ENCODE measurements at regions not wholly inside any gene's neighbourhood (a gene's known extent, or its start where the extent isn't known, plus 50 kb on each side); places are given as distances from the start of the nearest gene placed in this dataset.

- no peak overlapping the region for H3K4me2 ChIP-seq (ENCODE audit: low read length)
- no peaks in the 10 kb centered on the region for H3K9me2 ChIP-seq (ENCODE audit: low read depth, low read length)
Measured at GRCh38 chr13:85076343-85076742, 722.9 kb downstream of the SLITRK6 start.

GRCh38 chr13:85074543-85075313, 724.5 kb downstream of the SLITRK6 start:
- Histone ChIP-seq H2AFZ (ENCODE audit: low read length) (no peak overlapping the region), H3K9ac (ENCODE audit: low read length) (no peak overlapping the region), H3K4me2 (ENCODE audit: low read length) (no peak overlapping the region), H3K9me3 (ENCODE audit: low read length) (no peaks in the 10 kb centered on the region), H3K4me3 (ENCODE audit: low read depth, low read length, poor library complexity, severe bottlenecking) (no peak overlapping the region), H3K4me1 (ENCODE audit: insufficient read depth, low read length, severe bottlenecking) (no peaks in the 10 kb centered on the region), H3K36me3 (ENCODE audit: insufficient read depth, low read length) (no peaks in the 10 kb centered on the region), H3K79me2 (ENCODE audit: insufficient read depth, low read length) (no peaks in the 10 kb centered on the region), H3K27ac (ENCODE audit: low read depth, low read length, poor library complexity, severe bottlenecking) (no peak overlapping the region), H3F3A (ENCODE audit: insufficient read depth, low read length) (no peaks in the 10 kb centered on the region), H4K20me1 (ENCODE audit: insufficient read depth, low read length) (no peaks in the 10 kb centered on the region), H3K9me2 (ENCODE audit: low read depth, low read length) (no peaks in the 10 kb centered on the region), H3K27me3 (ENCODE audit: insufficient read depth, low read length) (no peaks in the 10 kb centered on the region)
- TF ChIP-seq CTCF (IDR thresholded peaks at IDR 0.05; ENCODE audit: low read length) (no peak), EZH2 (IDR thresholded peaks at IDR 0.05; ENCODE audit: borderline replicate concordance, low read length) (no peak)

More at GRCh38 chr13:85076343-85076742, 722.9 kb downstream of the SLITRK6 start:
- Histone ChIP-seq H3K79me2 (ENCODE audit: insufficient read depth, low read length) (no peaks in the 10 kb centered on the region), H3K4me3 (ENCODE audit: low read depth, low read length, poor library complexity, severe bottlenecking) (no peak overlapping the region), H3K9me3 (ENCODE audit: low read length) (no peaks in the 10 kb centered on the region), H2AFZ (ENCODE audit: low read length) (no peak overlapping the region), H3K9ac (ENCODE audit: low read length) (no peak overlapping the region), H3K4me1 (ENCODE audit: insufficient read depth, low read length, severe bottlenecking) (no peaks in the 10 kb centered on the region), H3K36me3 (ENCODE audit: insufficient read depth, low read length) (no peaks in the 10 kb centered on the region), H3K27me3 (ENCODE audit: insufficient read depth, low read length) (no peaks in the 10 kb centered on the region), H4K20me1 (ENCODE audit: insufficient read depth, low read length) (no peaks in the 10 kb centered on the region), H3F3A (ENCODE audit: insufficient read depth, low read length) (no peaks in the 10 kb centered on the region), H3K27ac (ENCODE audit: low read depth, low read length, poor library complexity, severe bottlenecking) (no peak overlapping the region)
- TF ChIP-seq EZH2 (IDR thresholded peaks at IDR 0.05; ENCODE audit: borderline replicate concordance, low read length) (no peak), CTCF (IDR thresholded peaks at IDR 0.05; ENCODE audit: low read length) (no peak)

GRCh38 chr13:85068231-85068630, 731.0 kb downstream of the SLITRK6 start:
- Histone ChIP-seq H2AFZ (ENCODE audit: low read length) (no peak overlapping the region), H4K20me1 (ENCODE audit: insufficient read depth, low read length) (no peaks in the 10 kb centered on the region), H3K9me3 (ENCODE audit: low read length) (no peaks in the 10 kb centered on the region), H3K36me3 (ENCODE audit: insufficient read depth, low read length) (no peaks in the 10 kb centered on the region), H3K27ac (ENCODE audit: low read depth, low read length, poor library complexity, severe bottlenecking) (no peak overlapping the region), H3K79me2 (ENCODE audit: insufficient read depth, low read length) (no peaks in the 10 kb centered on the region), H3K27me3 (ENCODE audit: insufficient read depth, low read length) (no peaks in the 10 kb centered on the region), H3K9me2 (ENCODE audit: low read depth, low read length) (no peaks in the 10 kb centered on the region; the same call in 1 of the 2 replicates), H3K9ac (ENCODE audit: low read length) (no peak overlapping the region), H3K4me2 (ENCODE audit: low read length) (no peak overlapping the region), H3F3A (ENCODE audit: insufficient read depth, low read length) (no peaks in the 10 kb centered on the region), H3K4me1 (ENCODE audit: insufficient read depth, low read length, severe bottlenecking) (no peaks in the 10 kb centered on the region), H3K4me3 (ENCODE audit: low read depth, low read length, poor library complexity, severe bottlenecking) (no peak overlapping the region)
- no peak for TF ChIP-seq CTCF (IDR thresholded peaks at IDR 0.05; ENCODE audit: low read length)
